ENCODE measurements at regions not wholly inside any gene's neighbourhood (a gene's known extent, or its start where the extent isn't known, plus 50 kb on each side); places are given as distances from the start of the nearest gene placed in this dataset.

- no peak for TF ChIP-seq CTCF (conservative IDR thresholded peaks at IDR 0.05 in 1 of 2, IDR thresholded peaks at IDR 0.05 in 1 of 2; ENCODE audit: low read depth in 1 of 2, low read length in 2 of 2)
- TF ChIP-seq EZH2 (IDR thresholded peaks at IDR 0.05; ENCODE audit: low read length, missing control alignments) = no peak
Observed at GRCh38 chrX:130566028-130566683, 164.4 kb downstream of the RBMX2 start.
